Caco-2 (cell line): ENCODE measurements at regions not wholly inside any gene's neighbourhood (a gene's known extent, or its start where the extent isn't known, plus 50 kb on each side); places are given as distances from the start of the nearest gene placed in this dataset.

Experiments used
- BruUV-seq: library from RNA; stranded (reverse); fragments of 400-500 nt; replicated peaks from 2 replicates; lab custom pipeline; 2021; lab: Mats Ljungman, UMichigan
- CTCF ChIA-PET: fragments of 300-600 bp; sonication (Branson Sonifier 250); formaldehyde crosslinking; loops from one replicate; lab custom pipeline; 2022; ENCODE audit warnings: antibody characterized with exemption; lab: Charles Lee
- POLR2A ChIA-PET: fragments of 300-600 bp; sonication (Branson Sonifier 250); formaldehyde crosslinking; loops from one replicate; lab custom pipeline; 2022; ENCODE audit warnings: antibody characterized with exemption; lab: Charles Lee
- DNase-seq, 2 experiments: peaks; one replicate each; pipeline versions ENCODE4 v3.0.0 to v3.0.0-alpha.2; 2020 to 2022
- H3K27me3 ChIP-seq: replicated peaks from 2 replicates; pipeline ENCODE4 v1.6.0; 2011; ENCODE audit warnings: low read length; ENCODE audit not compliant: control insufficient read depth, insufficient read depth
- H3K36me3 ChIP-seq: 2 replicates; pipeline ENCODE4 v1.5.1; 2011; ENCODE audit warnings: low read length; ENCODE audit not compliant: control insufficient read depth, insufficient read depth
- H3K4me1 ChIP-seq: fragments of 250-450 bp; sonication (Bioruptor Pico); 2 replicates; pipeline ENCODE4 v1.5.1; 2020; ENCODE audit warnings: mild to moderate bottlenecking
- H3K4me3 ChIP-seq: 2 replicates; pipeline ENCODE4 v1.5.1; 2011; ENCODE audit warnings: low read depth, mild to moderate bottlenecking, control low read depth, low read length
- H3K9me3 ChIP-seq: fragments of 250-450 bp; sonication (Bioruptor Pico); 2 replicates; pipeline ENCODE4 v1.5.1; 2020; ENCODE audit warnings: mild to moderate bottlenecking, moderate library complexity
- H3K27ac Mint-ChIP-seq: one replicate; pipeline ENCODE4 v1.8.0; 2022; ENCODE audit warnings: mixed read lengths; ENCODE audit not compliant: unreplicated experiment
- H3K27me3 Mint-ChIP-seq: one replicate; pipeline ENCODE4 v1.8.0; 2022; ENCODE audit warnings: mixed read lengths; ENCODE audit not compliant: insufficient read depth, unreplicated experiment
- H3K36me3 Mint-ChIP-seq: one replicate; pipeline ENCODE4 v1.8.0; 2022; ENCODE audit warnings: mild to moderate bottlenecking, mixed read lengths; ENCODE audit not compliant: insufficient read depth, unreplicated experiment
- H3K4me1 Mint-ChIP-seq: one replicate; pipeline ENCODE4 v1.8.0; 2022; ENCODE audit warnings: low read depth, mixed read lengths; ENCODE audit not compliant: unreplicated experiment
- H3K4me3 Mint-ChIP-seq: one replicate; pipeline ENCODE4 v1.8.0; 2022; ENCODE audit warnings: mild to moderate bottlenecking, moderate library complexity, mixed read lengths; ENCODE audit not compliant: unreplicated experiment
- H3K9me3 Mint-ChIP-seq: one replicate; pipeline ENCODE4 v1.8.0; 2022; ENCODE audit warnings: mixed read lengths; ENCODE audit not compliant: unreplicated experiment
- intact Hi-C: fragments of 100-400 bp; cut with micrococcal nuclease; formaldehyde crosslinking; loops from one replicate; pipeline ENCODE4 v1.10.0; 2022; ENCODE audit not compliant: unreplicated experiment
- TF ChIP-seq, protein P1 (sequence below), 2 experiments: fragments of 200-600 bp in 1 of 2; IDR thresholded peaks; 1 replicate in 1 of 2; 2 replicates in 1 of 2; pipeline versions ENCODE4 v1.5.1 to v1.8.0; 2011 to 2022; ENCODE audit warnings: antibody characterized with exemption in 1 of 2, control low read depth in 1 of 2, inconsistent platforms in 1 of 2, low read depth in 1 of 2, low read length in 1 of 2, mild to moderate bottlenecking in 1 of 2, moderate library complexity in 1 of 2; ENCODE audit not compliant: insufficient read depth in 1 of 2, severe bottlenecking in 1 of 2, unreplicated experiment in 1 of 2

DNA sequence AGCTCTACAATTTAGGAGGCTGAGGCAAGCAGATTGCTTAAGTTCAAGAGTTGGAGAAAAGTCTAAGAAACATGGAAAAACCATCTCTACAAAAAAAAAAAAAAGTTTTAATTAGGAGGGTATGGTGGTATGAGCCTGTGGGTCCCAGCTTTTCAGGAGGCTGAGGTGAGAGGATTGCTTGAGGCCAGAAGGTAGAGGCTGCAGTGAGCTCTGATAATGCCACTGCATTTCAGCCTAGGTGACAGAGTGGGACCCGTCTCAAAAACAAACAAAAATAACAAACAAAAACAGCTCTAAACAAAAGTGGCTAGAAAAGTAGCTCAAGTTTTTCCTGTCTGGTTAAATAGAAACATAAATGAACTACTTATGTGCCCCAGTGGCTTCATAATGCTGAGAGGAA, 2133.6 kb upstream of the DEFB115 start:
- no peak overlapping the region for H3K27ac Mint-ChIP-seq
- no peak for DNase-seq
- Histone ChIP-seq H3K4me1 (no peaks in the 10 kb centered on the region), H3K36me3 (no peaks in the 10 kb centered on the region), H3K27me3 (no peaks in the 10 kb centered on the region), H3K4me3 (no peak overlapping the region), H3K9me3 (0 out of 2 replicates have a peak, but pooled peaks cover 8% of the 10 kb centered on the region)
- ChIA-PET CTCF (no interaction called here), POLR2A (no interaction called here)
- H3K27me3 Mint-ChIP-seq, result no peaks in the 10 kb centered on the region
- no peaks in the 10 kb centered on the region for H3K4me1 Mint-ChIP-seq
- no TSS peak for BruUV-seq
- H3K9me3 Mint-ChIP-seq, result peaks cover 18% of the 10 kb centered on the region
- TF ChIP-seq, protein P1, sequence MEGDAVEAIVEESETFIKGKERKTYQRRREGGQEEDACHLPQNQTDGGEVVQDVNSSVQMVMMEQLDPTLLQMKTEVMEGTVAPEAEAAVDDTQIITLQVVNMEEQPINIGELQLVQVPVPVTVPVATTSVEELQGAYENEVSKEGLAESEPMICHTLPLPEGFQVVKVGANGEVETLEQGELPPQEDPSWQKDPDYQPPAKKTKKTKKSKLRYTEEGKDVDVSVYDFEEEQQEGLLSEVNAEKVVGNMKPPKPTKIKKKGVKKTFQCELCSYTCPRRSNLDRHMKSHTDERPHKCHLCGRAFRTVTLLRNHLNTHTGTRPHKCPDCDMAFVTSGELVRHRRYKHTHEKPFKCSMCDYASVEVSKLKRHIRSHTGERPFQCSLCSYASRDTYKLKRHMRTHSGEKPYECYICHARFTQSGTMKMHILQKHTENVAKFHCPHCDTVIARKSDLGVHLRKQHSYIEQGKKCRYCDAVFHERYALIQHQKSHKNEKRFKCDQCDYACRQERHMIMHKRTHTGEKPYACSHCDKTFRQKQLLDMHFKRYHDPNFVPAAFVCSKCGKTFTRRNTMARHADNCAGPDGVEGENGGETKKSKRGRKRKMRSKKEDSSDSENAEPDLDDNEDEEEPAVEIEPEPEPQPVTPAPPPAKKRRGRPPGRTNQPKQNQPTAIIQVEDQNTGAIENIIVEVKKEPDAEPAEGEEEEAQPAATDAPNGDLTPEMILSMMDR (IDR thresholded peaks at IDR 0.05; ENCODE audit: insufficient read depth in 1 of 2, low read depth in 1 of 2, low read length in 1 of 2, severe bottlenecking in 1 of 2, unreplicated experiment in 1 of 2), result no peak
- H3K36me3 Mint-ChIP-seq, result no peaks in the 10 kb centered on the region
- H3K4me3 Mint-ChIP-seq, result no peak overlapping the region
- intact Hi-C loops, result no loop called here
